Fibroblast of upper back skin (primary cell): ENCODE measurements at regions not wholly inside any gene's neighbourhood (a gene's known extent, or its start where the extent isn't known, plus 50 kb on each side); places are given as distances from the start of the nearest gene placed in this dataset.
"Not testable (repeated sequence)": the region's sequence is repeated elsewhere in the genome, so short reads cannot be mapped to it uniquely, and the experiment has no call there.

Source experiments
- DNase-seq: peaks from one replicate; pipeline ENCODE4 v3.0.0-alpha.2; 2013

GRCh38 chr11:116331381-116331780, 441.4 kb downstream of the BUD13 start:
- DNase-seq = no peak

- DNase-seq = no peak
Observed at GRCh38 chr11:116330439-116331185, 442.2 kb downstream of the BUD13 start.

GRCh38 chr11:116329354-116330090, 443.3 kb downstream of the BUD13 start:
- no peak for DNase-seq

- no peak for DNase-seq
Observed at GRCh38 chr11:116328851-116329250, 443.9 kb downstream of the BUD13 start.

GRCh38 chr11:116328391-116328790, 444.4 kb downstream of the BUD13 start:
- no peak for DNase-seq

GRCh38 chr11:116326146-116326545, 446.6 kb downstream of the BUD13 start:
- DNase-seq = no peak

GRCh38 chr11:116325247-116325646, 447.5 kb downstream of the BUD13 start:
- DNase-seq = no peak

GRCh38 chr11:116324077-116324476, 448.7 kb downstream of the BUD13 start:
- not testable (repeated sequence) for DNase-seq

- DNase-seq = no peak
Observed at GRCh38 chr11:116317212-116317611, 455.6 kb downstream of the BUD13 start.

GRCh38 chr11:116314006-116314405, 458.8 kb downstream of the BUD13 start:
- DNase-seq = no peak

GRCh38 chr11:116312570-116313391, 460.0 kb downstream of the BUD13 start:
- DNase-seq = peak; percentile 66

- DNase-seq = no peak
Observed at GRCh38 chr11:116311206-116311605, 461.6 kb downstream of the BUD13 start.

- DNase-seq = no peak
Observed at GRCh38 chr11:116310698-116311097, 462.1 kb downstream of the BUD13 start.

- DNase-seq = peak; percentile 88
Observed at GRCh38 chr11:116310226-116310625, 462.6 kb downstream of the BUD13 start.

GRCh38 chr11:116309446-116309845, 463.3 kb downstream of the BUD13 start:
- peak; percentile 9 for DNase-seq

- DNase-seq = no peak
Observed at GRCh38 chr11:116302756-116303155, 470.0 kb downstream of the BUD13 start.

- DNase-seq = no peak
Observed at GRCh38 chr11:116301141-116301540, 471.6 kb downstream of the BUD13 start.

- no peak for DNase-seq
Observed at GRCh38 chr11:116300232-116300631, 472.6 kb downstream of the BUD13 start.

- DNase-seq = peak; percentile 40
Observed at GRCh38 chr11:116294630-116295029, 478.2 kb downstream of the BUD13 start.

GRCh38 chr11:116287866-116288265, 484.9 kb downstream of the BUD13 start:
- no peak for DNase-seq

- no peak for DNase-seq
Observed at GRCh38 chr11:116285026-116285425, 487.8 kb downstream of the BUD13 start.

GRCh38 chr11:116283300-116283699, 489.5 kb downstream of the BUD13 start:
- DNase-seq = no peak

GRCh38 chr11:116282481-116282880, 490.3 kb downstream of the BUD13 start:
- no peak for DNase-seq
